Panc1 (cell line): ENCODE measurements at regions not wholly inside any gene's neighbourhood (a gene's known extent, or its start where the extent isn't known, plus 50 kb on each side); places are given as distances from the start of the nearest gene placed in this dataset.

Source experiments
- ATAC-seq: fragments of 200-7000 bp; cut with Tn5 transposase; 2 replicates; pipeline ENCODE4 v1.9.1; 2020; ENCODE audit warnings: mild to moderate bottlenecking, moderate library complexity
- BruUV-seq: library from RNA; stranded (reverse); fragments of 400-500 nt; replicated peaks from 2 replicates; lab custom pipeline; 2021; lab: Mats Ljungman, UMichigan
- CTCF ChIA-PET: fragments of 300-600 bp; sonication (Branson Sonifier 250); formaldehyde crosslinking; loops from one replicate; lab custom pipeline; 2022; ENCODE audit warnings: antibody characterized with exemption; lab: Charles Lee
- POLR2A ChIA-PET: fragments of 300-600 bp; sonication (Branson Sonifier 250); formaldehyde crosslinking; loops from one replicate; lab custom pipeline; 2022; ENCODE audit warnings: antibody characterized with exemption; lab: Charles Lee
- DNase-seq: peaks from one replicate; pipeline ENCODE4 v3.0.0-alpha.2; 2010; ENCODE audit warnings: low read depth, low spot score
- H3K27ac ChIP-seq: 2 replicates; pipeline ENCODE4 v1.5.1; 2011; ENCODE audit warnings: mild to moderate bottlenecking, low read length, inconsistent platforms
- H3K27me3 ChIP-seq: fragments of 200-500 bp; sonication (Bioruptor generic); 2 replicates; pipeline ENCODE4 v1.6.0; 2014; ENCODE audit warnings: low read length, inconsistent platforms; ENCODE audit not compliant: control insufficient read depth, insufficient read depth
- H3K36me3 ChIP-seq: fragments of 200-500 bp; sonication (Bioruptor generic); 2 replicates; pipeline ENCODE4 v1.5.1; 2014; ENCODE audit warnings: inconsistent platforms, mild to moderate bottlenecking, low read length, moderate library complexity; ENCODE audit not compliant: control insufficient read depth, insufficient read depth
- H3K4me1 ChIP-seq: 2 replicates; pipeline ENCODE4 v1.5.1; 2011; ENCODE audit warnings: inconsistent platforms, mild to moderate bottlenecking, low read length, moderate library complexity; ENCODE audit not compliant: control insufficient read depth, insufficient read depth
- H3K4me3 ChIP-seq, 2 experiments: 2 replicates each; pipeline ENCODE4 v1.5.1; 2011 to 2012; ENCODE audit warnings: low read depth in 2 of 2, low read length in 2 of 2, mild to moderate bottlenecking in 2 of 2, inconsistent platforms in 1 of 2, moderate library complexity in 1 of 2
- H3K9me3 ChIP-seq: fragments of 200-500 bp; sonication (Bioruptor generic); 2 replicates; pipeline ENCODE4 v1.5.1; 2014; ENCODE audit warnings: low read depth, mild to moderate bottlenecking, inconsistent platforms, low read length, moderate library complexity; ENCODE audit not compliant: control insufficient read depth, insufficient read depth
- CTCF ChIP-seq: fragments of 450-650 bp; IDR thresholded peaks from 2 replicates; pipeline ENCODE4 v1.5.1; 2017; ENCODE audit warnings: mild to moderate bottlenecking
- POLR2AphosphoS5 ChIP-seq: IDR thresholded peaks from 2 replicates; pipeline ENCODE4 v1.6.1; 2012; ENCODE audit warnings: mild to moderate bottlenecking, low read depth, low read length, moderate library complexity
- SIN3A ChIP-seq: IDR thresholded peaks from 2 replicates; pipeline ENCODE4 v1.6.1; 2012; ENCODE audit warnings: low read depth, mild to moderate bottlenecking, low read length, moderate library complexity, borderline replicate concordance; ENCODE audit not compliant: insufficient read depth
- TCF7L2 ChIP-seq: IDR thresholded peaks from 2 replicates; pipeline ENCODE4 v1.6.1; 2011; ENCODE audit warnings: mild to moderate bottlenecking, low read depth, low read length, inconsistent platforms
- in situ Hi-C: cut with HindIII; loops from 2 replicates; pipeline ENCODE4 v1.10.0; 2016; ENCODE audit warnings: low sequenced_read_pairs, low pct_unique_long_range_greater_than_20kb
- intact Hi-C: fragments of 100-400 bp; cut with micrococcal nuclease; formaldehyde crosslinking; loops from one replicate; pipeline ENCODE4 v1.10.0; 2022; ENCODE audit not compliant: unreplicated experiment
- TF ChIP-seq, protein P1 (sequence below), 2 experiments: IDR thresholded peaks; 2 replicates each; pipeline ENCODE4 v1.6.1; 2011 to 2012; ENCODE audit warnings: low read depth in 2 of 2, control low read depth in 1 of 2, low read length in 1 of 2, mild to moderate bottlenecking in 1 of 2, moderate library complexity in 1 of 2; ENCODE audit not compliant: insufficient read depth in 1 of 2

DNA sequence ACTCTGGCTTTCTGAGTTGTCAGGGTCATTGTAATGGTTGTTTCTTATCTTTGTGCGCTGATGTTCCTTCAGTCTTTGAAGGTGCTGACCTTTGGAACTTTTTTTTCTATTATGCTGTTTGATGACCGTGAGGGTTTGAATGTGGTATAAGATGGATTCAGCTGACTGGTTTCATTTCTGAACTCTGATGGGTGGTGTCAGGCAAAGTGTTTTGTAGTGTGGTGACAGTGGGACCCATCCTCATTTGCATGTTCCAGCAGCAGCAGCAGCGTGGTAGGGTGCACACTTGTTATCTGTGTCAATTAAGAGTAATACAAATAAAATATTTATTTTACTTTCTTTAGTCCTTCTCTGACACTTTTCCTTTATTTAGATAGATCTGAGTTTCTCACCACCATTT is 227.7 kb upstream of the PRR16 start:
- H3K27ac ChIP-seq = no peak overlapping the region
- TF ChIP-seq CTCF = no peak
- no peak for TF ChIP-seq POLR2AphosphoS5
- TF ChIP-seq SIN3A = no peak
- TF ChIP-seq, protein P1, sequence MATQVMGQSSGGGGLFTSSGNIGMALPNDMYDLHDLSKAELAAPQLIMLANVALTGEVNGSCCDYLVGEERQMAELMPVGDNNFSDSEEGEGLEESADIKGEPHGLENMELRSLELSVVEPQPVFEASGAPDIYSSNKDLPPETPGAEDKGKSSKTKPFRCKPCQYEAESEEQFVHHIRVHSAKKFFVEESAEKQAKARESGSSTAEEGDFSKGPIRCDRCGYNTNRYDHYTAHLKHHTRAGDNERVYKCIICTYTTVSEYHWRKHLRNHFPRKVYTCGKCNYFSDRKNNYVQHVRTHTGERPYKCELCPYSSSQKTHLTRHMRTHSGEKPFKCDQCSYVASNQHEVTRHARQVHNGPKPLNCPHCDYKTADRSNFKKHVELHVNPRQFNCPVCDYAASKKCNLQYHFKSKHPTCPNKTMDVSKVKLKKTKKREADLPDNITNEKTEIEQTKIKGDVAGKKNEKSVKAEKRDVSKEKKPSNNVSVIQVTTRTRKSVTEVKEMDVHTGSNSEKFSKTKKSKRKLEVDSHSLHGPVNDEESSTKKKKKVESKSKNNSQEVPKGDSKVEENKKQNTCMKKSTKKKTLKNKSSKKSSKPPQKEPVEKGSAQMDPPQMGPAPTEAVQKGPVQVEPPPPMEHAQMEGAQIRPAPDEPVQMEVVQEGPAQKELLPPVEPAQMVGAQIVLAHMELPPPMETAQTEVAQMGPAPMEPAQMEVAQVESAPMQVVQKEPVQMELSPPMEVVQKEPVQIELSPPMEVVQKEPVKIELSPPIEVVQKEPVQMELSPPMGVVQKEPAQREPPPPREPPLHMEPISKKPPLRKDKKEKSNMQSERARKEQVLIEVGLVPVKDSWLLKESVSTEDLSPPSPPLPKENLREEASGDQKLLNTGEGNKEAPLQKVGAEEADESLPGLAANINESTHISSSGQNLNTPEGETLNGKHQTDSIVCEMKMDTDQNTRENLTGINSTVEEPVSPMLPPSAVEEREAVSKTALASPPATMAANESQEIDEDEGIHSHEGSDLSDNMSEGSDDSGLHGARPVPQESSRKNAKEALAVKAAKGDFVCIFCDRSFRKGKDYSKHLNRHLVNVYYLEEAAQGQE (IDR thresholded peaks at IDR 0.05; ENCODE audit: insufficient read depth in 1 of 2, low read depth in 2 of 2, low read length in 1 of 2) = no peak
- TF ChIP-seq TCF7L2 = no peak
- no TSS peak for BruUV-seq
- in situ Hi-C loops (no loop called here), intact Hi-C loops (no loop called here)
- H3K9me3 ChIP-seq = no peaks in the 10 kb centered on the region
- ATAC-seq = no peak
- H3K36me3 ChIP-seq = no peaks in the 10 kb centered on the region
- POLR2A ChIA-PET = no interaction called here
- H3K4me1 ChIP-seq = no peaks in the 10 kb centered on the region
- no peaks in the 10 kb centered on the region for H3K27me3 ChIP-seq
- no peak overlapping the region for H3K4me3 ChIP-seq
- CTCF ChIA-PET = no interaction called here
- DNase-seq = no peak

- H3K9me3 ChIP-seq = no peaks in the 10 kb centered on the region
- intact Hi-C loops = no loop called here
- ChIA-PET CTCF (no interaction called here), POLR2A (no interaction called here)
- in situ Hi-C loops = no loop called here
- H3K4me1 ChIP-seq = no peaks in the 10 kb centered on the region
- no peak overlapping the region for H3K27ac ChIP-seq
- no TSS peak for BruUV-seq
- no peaks in the 10 kb centered on the region for H3K36me3 ChIP-seq
- TF ChIP-seq SIN3A (no peak), TCF7L2 (no peak), CTCF (no peak), POLR2AphosphoS5 (no peak)
- TF ChIP-seq, protein P1 (IDR thresholded peaks at IDR 0.05; ENCODE audit: insufficient read depth in 1 of 2, low read depth in 2 of 2, low read length in 1 of 2) = no peak
- no peaks in the 10 kb centered on the region for H3K27me3 ChIP-seq
- H3K4me3 ChIP-seq = no peak overlapping the region
- DNase-seq (no peak), ATAC-seq (no peak)
Observed at GRCh38 chr5:120239086-120239485, 225.0 kb upstream of the PRR16 start.
